Smooth muscle cell (in vitro differentiated cells): ENCODE measurements at regions not wholly inside any gene's neighbourhood (a gene's known extent, or its start where the extent isn't known, plus 50 kb on each side); places are given as distances from the start of the nearest gene placed in this dataset.
"Not testable (repeated sequence)": the region's sequence is repeated elsewhere in the genome, so short reads cannot be mapped to it uniquely, and the experiment has no call there.

ENCODE experiments used
- DNase-seq: peaks from one replicate; lab custom pipeline; 2025; ENCODE audit not compliant: unreplicated experiment; lab: John Stamatoyannopoulos, UW
- H2AFZ ChIP-seq: fragments of 200-600 bp; sonication (generic); 2 replicates; pipeline ENCODE4 v1.6.0; 2016; ENCODE audit warnings: antibody characterized with exemption, low read depth, mild to moderate bottlenecking
- H3F3A ChIP-seq: fragments of 200-600 bp; sonication (generic); 2 replicates; pipeline ENCODE4 v1.6.0; 2017; ENCODE audit warnings: antibody characterized with exemption, low read depth
- H3K27ac ChIP-seq: fragments of 200-600 bp; sonication (generic); 2 replicates; pipeline ENCODE4 v1.5.1; 2016; ENCODE audit warnings: low read depth, mild to moderate bottlenecking
- H3K27me3 ChIP-seq: fragments of 200-600 bp; sonication (generic); 2 replicates; pipeline ENCODE4 v1.6.1; 2016; ENCODE audit warnings: low read depth, mild to moderate bottlenecking
- H3K36me3 ChIP-seq: fragments of 200-600 bp; sonication (generic); 2 replicates; pipeline ENCODE4 v1.5.1; 2016; ENCODE audit warnings: low read depth
- H3K4me1 ChIP-seq: fragments of 200-600 bp; sonication (generic); 2 replicates; pipeline ENCODE4 v1.5.1; 2016; ENCODE audit warnings: low read depth
- H3K4me2 ChIP-seq: fragments of 200-600 bp; sonication (generic); 2 replicates; pipeline ENCODE4 v1.6.0; 2016; ENCODE audit warnings: mild to moderate bottlenecking
- H3K4me3 ChIP-seq: fragments of 200-600 bp; sonication (generic); 2 replicates; pipeline ENCODE4 v1.5.1; 2016; ENCODE audit warnings: mild to moderate bottlenecking
- H3K79me2 ChIP-seq: fragments of 200-600 bp; sonication (generic); 2 replicates; pipeline ENCODE4 v1.6.0; 2016; ENCODE audit warnings: low read depth, mild to moderate bottlenecking
- H3K9ac ChIP-seq: fragments of 200-600 bp; sonication (generic); 2 replicates; pipeline ENCODE4 v1.6.0; 2016; ENCODE audit warnings: low read depth
- H3K9me3 ChIP-seq: fragments of 200-600 bp; sonication (generic); replicated peaks from 2 replicates; pipeline ENCODE4 v1.5.1; 2016; ENCODE audit warnings: low read depth
- H4K20me1 ChIP-seq: fragments of 200-600 bp; sonication (generic); 2 replicates; pipeline ENCODE4 v1.6.0; 2016; ENCODE audit warnings: low read depth
- WGBS: methylation state at CpG from one replicate; pipeline ENCODE4 v1.1.7; 2016; ENCODE audit warnings: low lambda C conversion rate; 5-methylcytosine and 5-hydroxymethylcytosine counted together

GRCh38 chr1:120248726-120249427, 72.6 kb upstream of the SEC22B start:
- not testable (repeated sequence) for H2AFZ ChIP-seq, H3K9me3 ChIP-seq, H3F3A ChIP-seq, H3K79me2 ChIP-seq, H3K36me3 ChIP-seq, DNase-seq, H3K27ac ChIP-seq, H3K27me3 ChIP-seq, H3K4me3 ChIP-seq, H4K20me1 ChIP-seq, H3K4me2 ChIP-seq, H3K9ac ChIP-seq, H3K4me1 ChIP-seq
- no CpG with 5 or more reads among the region's 7 CpGs for WGBS

DNA sequence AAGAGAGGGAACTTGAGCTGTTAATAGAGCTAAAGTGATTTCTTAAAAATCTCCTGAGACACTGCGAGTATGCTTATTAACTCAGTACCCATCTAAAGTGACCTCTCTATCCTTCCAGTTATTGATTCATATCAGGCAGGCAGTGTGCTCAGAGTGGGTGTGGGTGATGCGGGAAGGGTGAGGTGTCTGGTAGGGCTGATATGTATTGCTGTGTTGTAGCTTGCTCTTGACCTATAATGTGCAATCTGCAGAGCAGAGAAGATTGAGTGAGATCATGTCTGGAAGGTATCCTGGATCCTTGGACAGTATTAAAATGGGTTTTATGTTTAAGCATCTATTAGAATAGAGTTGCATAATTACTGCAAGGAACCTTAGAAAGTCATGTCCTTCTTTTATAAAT, 71.9 kb upstream of the SEC22B start:
- not testable (repeated sequence) for H3K27me3 ChIP-seq, H3K79me2 ChIP-seq, H3K27ac ChIP-seq, H3K4me1 ChIP-seq, H4K20me1 ChIP-seq, H3K9ac ChIP-seq, H3K9me3 ChIP-seq, H2AFZ ChIP-seq, H3K4me2 ChIP-seq, H3F3A ChIP-seq, H3K36me3 ChIP-seq, DNase-seq, H3K4me3 ChIP-seq
- WGBS, result no CpG with 5 or more reads among the region's 2 CpGs

- H3K27ac ChIP-seq, H3K9me3 ChIP-seq, H3K4me1 ChIP-seq, H3K9ac ChIP-seq, H3K36me3 ChIP-seq, H4K20me1 ChIP-seq, H3K4me2 ChIP-seq, H3K79me2 ChIP-seq, H2AFZ ChIP-seq, H3K4me3 ChIP-seq, DNase-seq, H3K27me3 ChIP-seq, H3F3A ChIP-seq: not testable (repeated sequence)
- WGBS, result no CpG with 5 or more reads among the region's 6 CpGs
Measured at GRCh38 chr1:120243867-120244266, 67.5 kb upstream of the SEC22B start.

GRCh38 chr1:120242582-120242981, 66.3 kb upstream of the SEC22B start:
- H3K27ac ChIP-seq, H3F3A ChIP-seq, H3K36me3 ChIP-seq, H3K27me3 ChIP-seq, H3K79me2 ChIP-seq, H3K4me3 ChIP-seq, H3K9me3 ChIP-seq, H3K4me2 ChIP-seq, H4K20me1 ChIP-seq, H2AFZ ChIP-seq, H3K4me1 ChIP-seq, H3K9ac ChIP-seq, DNase-seq: not testable (repeated sequence)
- no CpG with 5 or more reads among the region's 8 CpGs for WGBS

GRCh38 chr1:120241868-120242267, 65.5 kb upstream of the SEC22B start:
- not testable (repeated sequence) for H3K27me3 ChIP-seq, H3K9me3 ChIP-seq, H3K4me3 ChIP-seq, H2AFZ ChIP-seq, DNase-seq, H3K4me2 ChIP-seq, H3K9ac ChIP-seq, H4K20me1 ChIP-seq, H3K27ac ChIP-seq, H3F3A ChIP-seq, H3K79me2 ChIP-seq, H3K36me3 ChIP-seq, H3K4me1 ChIP-seq
- WGBS, result no CpG with 5 or more reads among the region's 5 CpGs

DNA sequence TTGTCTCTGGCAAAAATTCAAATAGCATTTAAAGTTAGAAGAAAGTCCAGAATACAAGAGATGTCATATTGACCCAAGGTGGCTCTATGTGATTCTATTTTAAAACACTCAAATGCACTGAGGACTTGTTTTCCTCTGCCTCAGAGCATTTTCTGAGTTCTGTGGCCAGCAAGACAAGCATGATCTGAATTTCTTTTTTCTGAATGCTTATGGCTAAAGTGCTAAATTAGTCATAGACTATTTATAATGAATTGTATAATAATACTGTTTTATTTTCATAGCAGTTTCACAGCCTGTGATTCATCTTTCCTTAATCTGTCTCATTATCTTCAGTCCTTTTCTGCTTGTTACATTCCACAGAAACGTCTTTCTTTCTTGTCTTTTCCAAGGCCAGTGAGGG, 63.9 kb upstream of the SEC22B start:
- H3F3A ChIP-seq, DNase-seq, H3K79me2 ChIP-seq, H4K20me1 ChIP-seq, H3K27ac ChIP-seq, H2AFZ ChIP-seq, H3K4me2 ChIP-seq, H3K4me1 ChIP-seq, H3K4me3 ChIP-seq, H3K27me3 ChIP-seq, H3K9me3 ChIP-seq, H3K36me3 ChIP-seq, H3K9ac ChIP-seq: not testable (repeated sequence)
- no CpG with 5 or more reads among the region's 1 CpG for WGBS

DNA sequence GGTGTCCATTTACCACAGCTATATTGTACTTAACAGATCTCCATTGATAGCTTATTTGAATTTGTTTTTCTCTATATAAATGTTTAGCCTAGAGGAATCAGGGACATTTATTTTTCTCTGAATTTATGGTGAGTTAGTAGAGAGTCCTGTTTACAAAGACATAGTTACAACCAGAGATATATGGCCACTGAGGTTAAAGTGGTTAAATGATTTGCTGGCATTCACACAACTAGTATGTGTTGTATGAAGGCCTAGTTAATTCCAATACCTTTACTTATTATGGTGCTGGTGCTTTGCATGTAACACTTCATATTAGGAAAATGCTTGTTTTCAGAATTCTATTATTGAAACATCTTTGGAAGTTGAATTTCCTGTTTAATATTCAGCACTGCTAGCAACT, 63.0 kb upstream of the SEC22B start:
- H3K4me1 ChIP-seq, H3K79me2 ChIP-seq, H3K36me3 ChIP-seq, H3K27ac ChIP-seq, H4K20me1 ChIP-seq, H2AFZ ChIP-seq, H3K27me3 ChIP-seq, DNase-seq, H3F3A ChIP-seq, H3K9ac ChIP-seq, H3K4me3 ChIP-seq, H3K4me2 ChIP-seq, H3K9me3 ChIP-seq: not testable (repeated sequence)

DNA sequence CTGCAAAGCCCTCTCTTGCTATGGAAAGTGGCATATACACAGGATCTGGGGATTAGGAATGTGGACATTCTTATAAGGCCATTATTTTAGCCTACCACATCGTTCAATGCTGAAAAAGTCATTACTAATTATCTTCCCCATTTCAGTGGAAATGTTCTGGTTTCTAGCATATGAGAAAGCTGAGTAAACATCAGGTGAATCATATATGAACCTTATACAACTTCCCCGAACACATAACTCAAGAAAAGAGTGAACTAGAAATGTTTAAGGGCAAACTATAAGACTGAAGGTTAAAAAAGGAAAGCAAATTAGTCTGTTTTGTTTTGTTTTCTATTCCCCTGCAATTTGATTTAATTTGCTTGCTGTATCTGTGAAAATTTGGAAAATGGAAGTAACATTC, 62.5 kb upstream of the SEC22B start:
- H4K20me1 ChIP-seq, H3K9me3 ChIP-seq, H3K79me2 ChIP-seq, H2AFZ ChIP-seq, H3K36me3 ChIP-seq, H3K4me2 ChIP-seq, H3K4me1 ChIP-seq, H3K27me3 ChIP-seq, H3K9ac ChIP-seq, H3K27ac ChIP-seq, H3K4me3 ChIP-seq, H3F3A ChIP-seq, DNase-seq: not testable (repeated sequence)
- no CpG with 5 or more reads among the region's 2 CpGs for WGBS

GRCh38 chr1:120233661-120234018, 57.3 kb upstream of the SEC22B start:
- not testable (repeated sequence) for H2AFZ ChIP-seq, H3K4me2 ChIP-seq, H3K27ac ChIP-seq, H3F3A ChIP-seq, H3K9me3 ChIP-seq, H3K27me3 ChIP-seq, DNase-seq, H3K36me3 ChIP-seq, H4K20me1 ChIP-seq, H3K9ac ChIP-seq, H3K4me3 ChIP-seq, H3K4me1 ChIP-seq, H3K79me2 ChIP-seq
- no CpG with 5 or more reads among the region's 2 CpGs for WGBS
